Thymus (tissue), 11 donors: ENCODE measurements at regions not wholly inside any gene's neighbourhood (a gene's known extent, or its start where the extent isn't known, plus 50 kb on each side); places are given as distances from the start of the nearest gene placed in this dataset.
"Not testable (repeated sequence)": the region's sequence is repeated elsewhere in the genome, so short reads cannot be mapped to it uniquely, and the experiment has no call there.

ENCODE experiments used
- DNase-seq, 9 donors: peaks; one replicate each; pipeline ENCODE4 v3.0.0-alpha.2; 2013; ENCODE audit warnings: low spot score in 9 of 9, low read depth in 6 of 9, missing footprints in 1 of 9
- H3K27ac ChIP-seq, 2 donors: one replicate each; pipeline ENCODE4 v1.5.1; 2013; ENCODE audit warnings: control low read depth in 1 of 2, low read depth in 1 of 2, low read length in 1 of 2, mild to moderate bottlenecking in 1 of 2, moderate library complexity in 1 of 2
- H3K27me3 ChIP-seq, 2 donors: one replicate each; pipeline ENCODE4 v1.5.1; 2013; ENCODE audit warnings: low read length in 1 of 2; ENCODE audit not compliant: control insufficient read depth in 2 of 2, insufficient read depth in 1 of 2
- H3K36me3 ChIP-seq, 2 donors: one replicate each; pipeline ENCODE4 v1.5.1; 2013; ENCODE audit warnings: low read length in 1 of 2, mild to moderate bottlenecking in 1 of 2, moderate library complexity in 1 of 2; ENCODE audit not compliant: control insufficient read depth in 2 of 2, insufficient read depth in 2 of 2
- H3K4me1 ChIP-seq, 2 donors: one replicate each; pipeline ENCODE4 v1.5.1; 2013; ENCODE audit warnings: low read length in 2 of 2; ENCODE audit not compliant: control insufficient read depth in 2 of 2, insufficient read depth in 2 of 2
- H3K4me3 ChIP-seq, 2 donors: one replicate each; pipeline ENCODE4 v1.5.1; 2013; ENCODE audit warnings: low read length in 2 of 2, control low read depth in 1 of 2, mild to moderate bottlenecking in 1 of 2
- H3K9me3 ChIP-seq, 2 donors: one replicate each; pipeline ENCODE4 v1.5.1; 2013; ENCODE audit warnings: low read length in 1 of 2, mild to moderate bottlenecking in 1 of 2; ENCODE audit not compliant: control insufficient read depth in 2 of 2, insufficient read depth in 1 of 2
- WGBS: extraction: QIAGEN DNeasy Blood & Tissue Kit; methylation state at CpG from one replicate; pipeline ENCODE4 v1.1.7; 2013; 5-methylcytosine and 5-hydroxymethylcytosine counted together
- donor health status: healthy.

GRCh38 chr7:115299397-115300037 lies 377.6 kb downstream of the MDFIC start:
- H3K27ac ChIP-seq = no peak overlapping the region
- 95% methylated on average over 6 of the region's 6 CpGs for WGBS
- DNase-seq = no peak
- H3K27me3 ChIP-seq = no peaks in the 10 kb centered on the region
- H3K36me3 ChIP-seq = no peaks in the 10 kb centered on the region
- H3K4me1 ChIP-seq = no peaks in the 10 kb centered on the region
- H3K9me3 ChIP-seq = no peaks in the 10 kb centered on the region
- H3K4me3 ChIP-seq = no peak overlapping the region

- Histone ChIP-seq H3K27ac (no peak overlapping the region), H3K9me3 (no peaks in the 10 kb centered on the region), H3K4me3 (no peak overlapping the region), H3K4me1 (no peaks in the 10 kb centered on the region), H3K27me3 (no peaks in the 10 kb centered on the region), H3K36me3 (no peaks in the 10 kb centered on the region)
- no peak for DNase-seq
Observed at GRCh38 chr7:115297656-115298055, 375.8 kb downstream of the MDFIC start.

GRCh38 chr7:115293628-115294240 lies 371.8 kb downstream of the MDFIC start:
- Histone ChIP-seq H3K27ac (no peak overlapping the region), H3K36me3 (no peaks in the 10 kb centered on the region), H3K27me3 (no peaks in the 10 kb centered on the region), H3K4me3 (no peak overlapping the region), H3K9me3 (no peaks in the 10 kb centered on the region), H3K4me1 (no peaks in the 10 kb centered on the region)
- WGBS = 80% methylated on average over 6 of the region's 6 CpGs
- no peak for DNase-seq

GRCh38 chr7:115292381-115292780 lies 370.5 kb downstream of the MDFIC start:
- Histone ChIP-seq H3K36me3 (no peaks in the 10 kb centered on the region), H3K4me3 (no peak overlapping the region), H3K4me1 (no peaks in the 10 kb centered on the region), H3K27me3 (no peaks in the 10 kb centered on the region), H3K27ac (no peak overlapping the region), H3K9me3 (no peaks in the 10 kb centered on the region)
- WGBS = 99% methylated on average over 3 of the region's 3 CpGs
- no peak for DNase-seq

- WGBS = 96% methylated on average over 2 of the region's 2 CpGs
- Histone ChIP-seq H3K4me1 (no peaks in the 10 kb centered on the region), H3K36me3 (no peaks in the 10 kb centered on the region), H3K27ac (no peak overlapping the region), H3K9me3 (no peaks in the 10 kb centered on the region), H3K4me3 (no peak overlapping the region), H3K27me3 (no peaks in the 10 kb centered on the region)
- no peak for DNase-seq
Observed at GRCh38 chr7:115289971-115290370, 368.1 kb downstream of the MDFIC start.

- no peak overlapping the region for H3K27ac ChIP-seq
- no peak for DNase-seq
- WGBS = 100% methylated on average over 1 of the region's 1 CpG
Observed at GRCh38 chr7:115276791-115277190, 354.9 kb downstream of the MDFIC start.

GRCh38 chr7:115273855-115274254 lies 352.0 kb downstream of the MDFIC start:
- H3K4me1 ChIP-seq, H3K27ac ChIP-seq, H3K36me3 ChIP-seq, H3K27me3 ChIP-seq, H3K9me3 ChIP-seq, DNase-seq, H3K4me3 ChIP-seq: not testable (repeated sequence)
- 94% methylated on average over 8 of the region's 8 CpGs for WGBS

More at GRCh38 chr7:115276791-115277190, 354.9 kb downstream of the MDFIC start:
- Histone ChIP-seq H3K4me3 (no peak overlapping the region), H3K36me3 (no peaks in the 10 kb centered on the region), H3K27me3 (no peaks in the 10 kb centered on the region), H3K9me3 (no peaks in the 10 kb centered on the region), H3K4me1 (no peaks in the 10 kb centered on the region)

- H3K4me1 ChIP-seq = no peaks in the 10 kb centered on the region
- WGBS = 97% methylated on average over 1 of the region's 1 CpG
- no peaks in the 10 kb centered on the region for H3K36me3 ChIP-seq
- no peak overlapping the region for H3K27ac ChIP-seq
- H3K4me3 ChIP-seq = no peak overlapping the region
- H3K27me3 ChIP-seq = no peaks in the 10 kb centered on the region
- no peaks in the 10 kb centered on the region for H3K9me3 ChIP-seq
- DNase-seq = no peak
Observed at GRCh38 chr7:115273139-115273772, 351.4 kb downstream of the MDFIC start.

GRCh38 chr7:115271332-115272235 lies 349.7 kb downstream of the MDFIC start:
- H3K27me3 ChIP-seq = no peaks in the 10 kb centered on the region
- no peak for DNase-seq
- no peaks in the 10 kb centered on the region for H3K9me3 ChIP-seq
- H3K4me3 ChIP-seq = no peak overlapping the region
- H3K36me3 ChIP-seq = no peaks in the 10 kb centered on the region
- WGBS = 94% methylated on average over 4 of the region's 4 CpGs
- no peak overlapping the region for H3K27ac ChIP-seq
- H3K4me1 ChIP-seq = no peaks in the 10 kb centered on the region
